ENCODE measurements at regions not wholly inside any gene's neighbourhood (a gene's known extent, or its start where the extent isn't known, plus 50 kb on each side); places are given as distances from the start of the nearest gene placed in this dataset.

DNA sequence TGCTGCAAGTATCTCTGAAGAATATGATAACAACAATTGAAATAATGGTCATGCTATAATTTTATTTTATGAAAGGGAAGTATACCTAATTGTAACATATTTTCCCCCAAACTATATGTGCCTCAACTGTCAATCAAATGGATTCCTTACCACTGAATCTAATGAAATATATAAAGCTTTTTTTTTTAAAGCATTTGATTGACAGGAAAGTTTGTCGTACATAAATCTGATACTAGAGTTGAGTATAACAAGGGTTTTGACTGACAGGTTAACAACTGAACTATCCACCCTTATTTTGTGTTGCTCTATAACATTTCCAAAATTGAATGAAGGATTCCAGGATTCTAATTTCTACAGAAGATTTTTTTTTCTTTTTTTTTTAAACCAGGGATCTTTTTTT, 1333.3 kb upstream of the SLC39A10 start:
- Histone ChIP-seq H4K20me1 (ENCODE audit: insufficient read depth, low read length) (no peaks in the 10 kb centered on the region), H3K4me2 (ENCODE audit: low read length) (no peak overlapping the region), H3K9me2 (ENCODE audit: insufficient read depth, low read length) (no peaks in the 10 kb centered on the region), H2AFZ (ENCODE audit: low read length) (no peak overlapping the region), H3K79me2 (ENCODE audit: insufficient read depth, low read depth, low read length) (no peaks in the 10 kb centered on the region), H3K4me1 (ENCODE audit: insufficient read depth, low read length, poor library complexity, severe bottlenecking) (no peaks in the 10 kb centered on the region), H3K36me3 (ENCODE audit: insufficient read depth, low read length) (no peaks in the 10 kb centered on the region), H3K9me3 (ENCODE audit: low read length) (no peaks in the 10 kb centered on the region), H3K27ac (ENCODE audit: low read depth, low read length, poor library complexity, severe bottlenecking) (no peak overlapping the region), H3K4me3 (ENCODE audit: low read depth, low read length, poor library complexity, severe bottlenecking) (no peak overlapping the region)
- BruUV-seq (replicated peaks): no TSS peak
- no peak for DNase-seq (ENCODE audit: low spot score)
- TF ChIP-seq EZH2phosphoT487 (IDR thresholded peaks at IDR 0.05; ENCODE audit: borderline replicate concordance, low read depth, low read length): no peak
- TF ChIP-seq, protein P1, sequence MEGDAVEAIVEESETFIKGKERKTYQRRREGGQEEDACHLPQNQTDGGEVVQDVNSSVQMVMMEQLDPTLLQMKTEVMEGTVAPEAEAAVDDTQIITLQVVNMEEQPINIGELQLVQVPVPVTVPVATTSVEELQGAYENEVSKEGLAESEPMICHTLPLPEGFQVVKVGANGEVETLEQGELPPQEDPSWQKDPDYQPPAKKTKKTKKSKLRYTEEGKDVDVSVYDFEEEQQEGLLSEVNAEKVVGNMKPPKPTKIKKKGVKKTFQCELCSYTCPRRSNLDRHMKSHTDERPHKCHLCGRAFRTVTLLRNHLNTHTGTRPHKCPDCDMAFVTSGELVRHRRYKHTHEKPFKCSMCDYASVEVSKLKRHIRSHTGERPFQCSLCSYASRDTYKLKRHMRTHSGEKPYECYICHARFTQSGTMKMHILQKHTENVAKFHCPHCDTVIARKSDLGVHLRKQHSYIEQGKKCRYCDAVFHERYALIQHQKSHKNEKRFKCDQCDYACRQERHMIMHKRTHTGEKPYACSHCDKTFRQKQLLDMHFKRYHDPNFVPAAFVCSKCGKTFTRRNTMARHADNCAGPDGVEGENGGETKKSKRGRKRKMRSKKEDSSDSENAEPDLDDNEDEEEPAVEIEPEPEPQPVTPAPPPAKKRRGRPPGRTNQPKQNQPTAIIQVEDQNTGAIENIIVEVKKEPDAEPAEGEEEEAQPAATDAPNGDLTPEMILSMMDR (conservative IDR thresholded peaks at IDR 0.05; ENCODE audit: low read length): no peak
- POLR2A ChIA-PET: interaction anchor here (0.5 to 1.1 kb wide), 5 partner anchors 11 to 411 kb away, joined by 3 to 5 read pairs (median 3); no protein-coding TSS in a partner anchor
- CTCF ChIA-PET (ENCODE audit: unreplicated experiment): no interaction called here
- intact Hi-C loops (cut with micrococcal nuclease; ENCODE audit: unreplicated experiment): no loop called here

DNA sequence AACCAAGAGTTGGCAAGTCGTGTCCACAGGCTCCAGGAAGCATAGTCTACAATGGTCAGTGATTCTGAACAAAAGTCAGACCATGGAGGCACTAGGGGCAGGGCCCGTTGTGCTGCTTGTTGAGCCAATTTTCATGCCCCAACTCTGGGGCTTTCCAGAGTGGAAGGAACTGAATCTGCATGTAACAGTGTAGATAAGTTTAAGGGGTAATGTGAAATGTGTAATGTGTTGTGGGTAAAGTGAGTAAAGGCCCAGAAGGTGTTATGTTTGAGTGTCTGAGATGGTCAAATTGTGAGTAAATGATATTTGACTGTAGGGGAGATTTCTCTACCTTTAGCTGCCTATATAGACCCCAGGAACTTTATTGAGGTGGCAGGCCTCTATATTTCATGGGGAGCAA, 1336.5 kb upstream of the SLC39A10 start:
- Histone ChIP-seq H3K9me2 (ENCODE audit: insufficient read depth, low read length) (no peaks in the 10 kb centered on the region), H3K36me3 (ENCODE audit: insufficient read depth, low read length) (no peaks in the 10 kb centered on the region), H3K9me3 (ENCODE audit: low read length) (no peaks in the 10 kb centered on the region), H3K4me3 (ENCODE audit: low read depth, low read length, poor library complexity, severe bottlenecking) (no peak overlapping the region), H2AFZ (ENCODE audit: low read length) (no peak overlapping the region), H3K27ac (ENCODE audit: low read depth, low read length, poor library complexity, severe bottlenecking) (no peak overlapping the region), H3K4me2 (ENCODE audit: low read length) (no peak overlapping the region), H3K79me2 (ENCODE audit: insufficient read depth, low read depth, low read length) (no peaks in the 10 kb centered on the region), H3K4me1 (ENCODE audit: insufficient read depth, low read length, poor library complexity, severe bottlenecking) (no peaks in the 10 kb centered on the region), H4K20me1 (ENCODE audit: insufficient read depth, low read length) (no peaks in the 10 kb centered on the region)
- CTCF ChIA-PET (ENCODE audit: unreplicated experiment): no interaction called here
- DNase-seq (ENCODE audit: low spot score): no peak
- POLR2A ChIA-PET: no interaction called here
- no peak for TF ChIP-seq EZH2phosphoT487 (IDR thresholded peaks at IDR 0.05; ENCODE audit: borderline replicate concordance, low read depth, low read length)
- TF ChIP-seq, protein P1 (conservative IDR thresholded peaks at IDR 0.05; ENCODE audit: low read length): no peak
- no TSS peak for BruUV-seq (replicated peaks)
- intact Hi-C loops (cut with micrococcal nuclease; ENCODE audit: unreplicated experiment): no loop called here

DNA sequence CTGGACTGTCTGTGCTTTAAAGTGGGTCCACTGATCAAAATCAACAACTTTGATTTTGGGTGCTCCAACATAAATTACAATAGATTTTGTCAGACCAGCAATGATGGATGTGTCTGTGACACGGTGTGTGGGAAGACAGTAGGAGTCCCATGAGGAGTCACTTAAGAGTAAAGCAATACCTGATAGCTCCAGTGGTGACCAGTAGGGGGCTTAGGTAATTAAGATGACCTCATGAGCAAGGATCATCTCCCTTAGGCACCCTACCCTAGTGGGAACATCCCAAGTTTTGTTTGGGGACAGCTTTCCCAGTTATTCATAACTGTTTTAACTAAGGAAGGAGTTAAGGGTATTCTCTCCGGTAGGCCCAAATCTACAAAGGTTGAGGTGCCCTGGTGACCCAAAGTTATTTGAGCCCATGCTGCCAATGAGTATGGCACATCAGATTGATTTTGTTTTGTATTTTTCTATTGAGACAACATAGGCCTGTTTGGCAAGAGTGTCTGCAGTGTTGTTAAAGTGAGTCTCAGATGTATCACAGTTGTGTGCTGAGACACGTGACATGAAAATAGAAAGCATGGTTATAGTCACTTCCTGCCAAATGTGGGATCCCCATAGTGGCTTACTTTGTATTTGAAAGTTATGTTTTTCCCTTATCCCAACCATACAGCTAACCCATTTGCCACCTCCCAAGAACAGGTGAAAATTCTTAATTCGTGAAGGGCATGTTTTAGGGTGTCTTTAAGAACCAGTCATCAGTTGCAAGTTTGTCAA, 1337.6 kb upstream of the SLC39A10 start:
- intact Hi-C loops (cut with micrococcal nuclease; ENCODE audit: unreplicated experiment): no loop called here
- H3K4me3 ChIP-seq (ENCODE audit: low read depth, low read length, poor library complexity, severe bottlenecking): no peak overlapping the region
- H4K20me1 ChIP-seq (ENCODE audit: insufficient read depth, low read length): no peaks in the 10 kb centered on the region
- no peak overlapping the region for H3K4me2 ChIP-seq (ENCODE audit: low read length)
- BruUV-seq (replicated peaks): no TSS peak
- ChIA-PET CTCF (ENCODE audit: unreplicated experiment) (no interaction called here), POLR2A (no interaction called here)
- peak; percentile 16 for DNase-seq (ENCODE audit: low spot score)
- TF ChIP-seq, protein P1 (conservative IDR thresholded peaks at IDR 0.05; ENCODE audit: low read length): peak; percentile 69
- no peak for TF ChIP-seq EZH2phosphoT487 (IDR thresholded peaks at IDR 0.05; ENCODE audit: borderline replicate concordance, low read depth, low read length)
- H2AFZ ChIP-seq (ENCODE audit: low read length): no peak overlapping the region
- H3K27ac ChIP-seq (ENCODE audit: low read depth, low read length, poor library complexity, severe bottlenecking): no peak overlapping the region
- no peaks in the 10 kb centered on the region for H3K9me3 ChIP-seq (ENCODE audit: low read length)
- no peaks in the 10 kb centered on the region for H3K9me2 ChIP-seq (ENCODE audit: insufficient read depth, low read length)
- no peaks in the 10 kb centered on the region for H3K79me2 ChIP-seq (ENCODE audit: insufficient read depth, low read depth, low read length)
- H3K36me3 ChIP-seq (ENCODE audit: insufficient read depth, low read length): no peaks in the 10 kb centered on the region
- H3K4me1 ChIP-seq (ENCODE audit: insufficient read depth, low read length, poor library complexity, severe bottlenecking): no peaks in the 10 kb centered on the region
